ENCODE measurements at regions not wholly inside any gene's neighbourhood (a gene's known extent, or its start where the extent isn't known, plus 50 kb on each side); places are given as distances from the start of the nearest gene placed in this dataset.

- TF ChIP-seq, protein P1, sequence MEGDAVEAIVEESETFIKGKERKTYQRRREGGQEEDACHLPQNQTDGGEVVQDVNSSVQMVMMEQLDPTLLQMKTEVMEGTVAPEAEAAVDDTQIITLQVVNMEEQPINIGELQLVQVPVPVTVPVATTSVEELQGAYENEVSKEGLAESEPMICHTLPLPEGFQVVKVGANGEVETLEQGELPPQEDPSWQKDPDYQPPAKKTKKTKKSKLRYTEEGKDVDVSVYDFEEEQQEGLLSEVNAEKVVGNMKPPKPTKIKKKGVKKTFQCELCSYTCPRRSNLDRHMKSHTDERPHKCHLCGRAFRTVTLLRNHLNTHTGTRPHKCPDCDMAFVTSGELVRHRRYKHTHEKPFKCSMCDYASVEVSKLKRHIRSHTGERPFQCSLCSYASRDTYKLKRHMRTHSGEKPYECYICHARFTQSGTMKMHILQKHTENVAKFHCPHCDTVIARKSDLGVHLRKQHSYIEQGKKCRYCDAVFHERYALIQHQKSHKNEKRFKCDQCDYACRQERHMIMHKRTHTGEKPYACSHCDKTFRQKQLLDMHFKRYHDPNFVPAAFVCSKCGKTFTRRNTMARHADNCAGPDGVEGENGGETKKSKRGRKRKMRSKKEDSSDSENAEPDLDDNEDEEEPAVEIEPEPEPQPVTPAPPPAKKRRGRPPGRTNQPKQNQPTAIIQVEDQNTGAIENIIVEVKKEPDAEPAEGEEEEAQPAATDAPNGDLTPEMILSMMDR (conservative IDR thresholded peaks at IDR 0.05): no peak
- Histone ChIP-seq H3K14ac (ENCODE audit: insufficient read depth, low read length) (no peak overlapping the region), H3K4ac (ENCODE audit: low read depth, low read length) (no peak overlapping the region)
Measured at GRCh38 chr18:10365021-10365500, 89.4 kb upstream of the APCDD1 start.

More at GRCh38 chr18:10365021-10365500, 89.4 kb upstream of the APCDD1 start:
- Histone ChIP-seq H3K27ac (ENCODE audit: insufficient read length, low read depth, low read length) (no peak overlapping the region), H2AFZ (ENCODE audit: low read length) (no peak overlapping the region), H3K9ac (ENCODE audit: extremely low read depth, insufficient read length, low read length) (no peak overlapping the region), H3K4me1 (ENCODE audit: insufficient read depth, low read length) (no peaks in the 10 kb centered on the region), H3K23ac (ENCODE audit: insufficient read length, low read depth, low read length) (no peak overlapping the region), H3K79me1 (ENCODE audit: insufficient read depth, low read depth, low read length, poor library complexity, severe bottlenecking) (no peaks in the 10 kb centered on the region), H2BK5ac (ENCODE audit: insufficient read length, low read length) (no peak overlapping the region), H3K27me3 (ENCODE audit: insufficient read depth, low read length) (no peaks in the 10 kb centered on the region), H4K91ac (ENCODE audit: insufficient read length, low read depth, low read length) (no peak overlapping the region), H3K23me2 (ENCODE audit: insufficient read length, low read depth, low read length, poor library complexity, severe bottlenecking) (no peaks in the 10 kb centered on the region), H3K4me2 (ENCODE audit: insufficient read depth, insufficient read length, low read length) (no peak overlapping the region), H4K8ac (replicated peaks; ENCODE audit: insufficient read length, low read depth, low read length) (no peak overlapping the region), H4K5ac (ENCODE audit: insufficient read length, low read depth, low read length) (no peak overlapping the region), H2BK20ac (ENCODE audit: low read depth, low read length, poor library complexity, severe bottlenecking) (no peak overlapping the region), H4K20me1 (ENCODE audit: control insufficient read depth, insufficient read depth, insufficient read length) (no peaks in the 10 kb centered on the region), H3T11ph (ENCODE audit: low read length) (no peak overlapping the region), H2BK15ac (ENCODE audit: low read depth, low read length) (no peak overlapping the region), H3K18ac (ENCODE audit: insufficient read length, low read depth, low read length) (no peak overlapping the region), H3K56ac (ENCODE audit: insufficient read length, low read depth, low read length) (no peak overlapping the region), H3K9me3 (ENCODE audit: control insufficient read depth, low read depth, low read length) (no peaks in the 10 kb centered on the region), H2BK120ac (ENCODE audit: low read depth, low read length, poor library complexity, severe bottlenecking) (no peak overlapping the region), H2BK12ac (ENCODE audit: insufficient read length, low read depth, low read length) (no peak overlapping the region), H3K79me2 (ENCODE audit: insufficient read depth, low read length) (no peaks in the 10 kb centered on the region), H2AK5ac (ENCODE audit: insufficient read length, low read length) (no peak overlapping the region)
- H3K36me3 Mint-ChIP-seq (ENCODE audit: insufficient read depth in 1 of 3, low read depth in 3 of 3): peaks cover 0 to 8% (median 6%) of the 10 kb centered on the region in 3 experiments; a peak in 5 of 7 replicates
- no CpG with 5 or more reads among the region's 1 CpG for whole genome bisulfite sequencing (ENCODE audit: extremely low coverage, insufficient read length, low lambda C conversion rate)
- no peak overlapping the region for H3K4me3 Mint-ChIP-seq
- H3K27ac Mint-ChIP-seq: no peak overlapping the region
- no peak for DNase-seq
- peaks cover 13% of the 10 kb centered on the region in 2 experiments for H3K9me3 Mint-ChIP-seq
- no peaks in the 10 kb centered on the region for H3K4me1 Mint-ChIP-seq
- peaks cover 8% of the 10 kb centered on the region for H3K27me3 Mint-ChIP-seq (ENCODE audit: low read depth)

Data from H9 (cell line).